CD4-positive, alpha-beta T cell (primary cell): ENCODE measurements at regions not wholly inside any gene's neighbourhood (a gene's known extent, or its start where the extent isn't known, plus 50 kb on each side); places are given as distances from the start of the nearest gene placed in this dataset.

Experiments
- ATAC-seq: fragments of 200-7000 bp; cut with Tn5 transposase; one replicate; pipeline ENCODE4 v1.10.0; 2022; ENCODE audit warnings: mild to moderate bottlenecking; ENCODE audit not compliant: poor library complexity
- CTCF ChIA-PET: fragments of 350-600 bp; sonication (Branson Sonifier 250); formaldehyde crosslinking; loops from one replicate; lab custom pipeline; 2021; ENCODE audit warnings: antibody characterized with exemption, inconsistent platforms; lab: Charles Lee
- POLR2A ChIA-PET: fragments of 350-600 bp; sonication (Branson Sonifier 250); formaldehyde crosslinking; loops from one replicate; lab custom pipeline; 2021; ENCODE audit warnings: antibody characterized with exemption, inconsistent platforms; lab: Charles Lee
- DNase-seq, 14 experiments: peaks; one replicate each; pipeline ENCODE4 v3.0.0-alpha.2; 2013 to 2020; ENCODE audit warnings: mixed read lengths in 2 of 14
- H3K27ac ChIP-seq, 2 donors: one replicate each; pipeline versions ENCODE4 v1.5.1 to v1.7.0; 2013; ENCODE audit warnings: low read length in 2 of 2, low read depth in 1 of 2, mild to moderate bottlenecking in 1 of 2
- H3K27me3 ChIP-seq, 2 experiments: 1 replicate in 1 of 2; 2 replicates in 1 of 2; pipeline versions ENCODE4 v1.6.1 to v1.7.0; 2013; ENCODE audit warnings: low read length in 2 of 2, control low read depth in 1 of 2, mild to moderate bottlenecking in 1 of 2, moderate library complexity in 1 of 2; ENCODE audit not compliant: insufficient read depth in 2 of 2, control insufficient read depth in 1 of 2
- H3K36me3 ChIP-seq: one replicate; pipeline ENCODE4 v1.6.1; 2013; ENCODE audit warnings: low read length, control low read depth; ENCODE audit not compliant: insufficient read depth
- H3K4me1 ChIP-seq: one replicate; pipeline ENCODE4 v1.6.1; 2013; ENCODE audit warnings: low read length, control low read depth; ENCODE audit not compliant: insufficient read depth
- H3K4me3 ChIP-seq: one replicate; pipeline ENCODE4 v1.5.1; 2013; ENCODE audit warnings: mild to moderate bottlenecking, low read length, moderate library complexity
- H3K9me3 ChIP-seq, 2 experiments: 1 replicate in 1 of 2; 2 replicates in 1 of 2; pipeline versions ENCODE4 v1.6.1 to v1.7.0; 2013; ENCODE audit warnings: low read length in 2 of 2, mild to moderate bottlenecking in 2 of 2, control low read depth in 1 of 2, moderate library complexity in 1 of 2; ENCODE audit not compliant: control insufficient read depth in 1 of 2, insufficient read depth in 1 of 2
- H3K27ac Mint-ChIP-seq: one replicate; pipeline ENCODE4 v1.8.0; 2020; ENCODE audit warnings: mixed read lengths
- H3K27me3 Mint-ChIP-seq: one replicate; pipeline ENCODE4 v1.8.0; 2021; ENCODE audit warnings: mixed read lengths
- H3K36me3 Mint-ChIP-seq: one replicate; pipeline ENCODE4 v1.8.0; 2021; ENCODE audit warnings: low read depth, mixed read lengths
- H3K4me1 Mint-ChIP-seq: one replicate; pipeline ENCODE4 v1.8.0; 2021; ENCODE audit warnings: low read depth, mixed read lengths
- H3K4me3 Mint-ChIP-seq: one replicate; pipeline ENCODE4 v1.8.0; 2020; ENCODE audit warnings: mild to moderate bottlenecking, mixed read lengths
- H3K9me3 Mint-ChIP-seq: one replicate; pipeline ENCODE4 v1.8.0; 2020; ENCODE audit warnings: mixed read lengths
- intact Hi-C, 2 experiments: fragments of 100-400 bp; cut with DNase I in 1 of 2; cut with micrococcal nuclease in 1 of 2; formaldehyde crosslinking; loops; one replicate each; pipeline versions ENCODE4 v1.15.1 to v1.9.0; 2023 to 2025; cut with DNase I, micrococcal nuclease
- TF ChIP-seq, protein P1 (sequence below): fragments of 200-600 bp; IDR thresholded peaks from one replicate; pipeline ENCODE4 v1.8.0; 2022; ENCODE audit warnings: antibody characterized with exemption, mild to moderate bottlenecking

DNA sequence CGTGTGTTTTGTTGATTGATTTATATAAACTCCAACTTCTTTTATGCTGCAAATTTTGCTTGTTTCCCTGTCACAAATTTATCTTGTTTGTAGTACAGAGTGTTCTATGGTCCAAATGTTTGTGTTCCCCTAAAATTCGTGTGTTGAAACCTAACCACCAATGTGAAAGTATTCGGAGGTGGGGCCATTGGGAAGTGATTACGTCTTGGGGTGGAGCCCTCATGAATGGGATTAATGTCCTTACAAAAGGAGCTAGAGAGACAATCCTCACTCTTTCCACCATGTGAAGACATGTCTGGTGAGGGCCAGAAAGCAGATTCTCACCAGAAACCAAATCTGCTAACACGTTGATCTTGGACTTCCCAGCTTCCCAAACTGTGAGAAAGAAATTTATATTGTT, 262.0 kb downstream of the MAN2A1 start:
- DNase-seq: no peak
- ATAC-seq: no peak
- H3K36me3 ChIP-seq: no peaks in the 10 kb centered on the region
- H3K4me3 ChIP-seq: no peak overlapping the region
- H3K4me1 ChIP-seq: no peaks in the 10 kb centered on the region
- ChIA-PET CTCF (no interaction called here), POLR2A (no interaction called here)
- H3K36me3 Mint-ChIP-seq: no peaks in the 10 kb centered on the region
- H3K9me3 Mint-ChIP-seq: no peaks in the 10 kb centered on the region
- no peak overlapping the region for H3K4me3 Mint-ChIP-seq
- H3K27me3 ChIP-seq: no peaks in the 10 kb centered on the region
- no peak overlapping the region for H3K27ac Mint-ChIP-seq
- H3K27me3 Mint-ChIP-seq: no peaks in the 10 kb centered on the region
- TF ChIP-seq, protein P1, sequence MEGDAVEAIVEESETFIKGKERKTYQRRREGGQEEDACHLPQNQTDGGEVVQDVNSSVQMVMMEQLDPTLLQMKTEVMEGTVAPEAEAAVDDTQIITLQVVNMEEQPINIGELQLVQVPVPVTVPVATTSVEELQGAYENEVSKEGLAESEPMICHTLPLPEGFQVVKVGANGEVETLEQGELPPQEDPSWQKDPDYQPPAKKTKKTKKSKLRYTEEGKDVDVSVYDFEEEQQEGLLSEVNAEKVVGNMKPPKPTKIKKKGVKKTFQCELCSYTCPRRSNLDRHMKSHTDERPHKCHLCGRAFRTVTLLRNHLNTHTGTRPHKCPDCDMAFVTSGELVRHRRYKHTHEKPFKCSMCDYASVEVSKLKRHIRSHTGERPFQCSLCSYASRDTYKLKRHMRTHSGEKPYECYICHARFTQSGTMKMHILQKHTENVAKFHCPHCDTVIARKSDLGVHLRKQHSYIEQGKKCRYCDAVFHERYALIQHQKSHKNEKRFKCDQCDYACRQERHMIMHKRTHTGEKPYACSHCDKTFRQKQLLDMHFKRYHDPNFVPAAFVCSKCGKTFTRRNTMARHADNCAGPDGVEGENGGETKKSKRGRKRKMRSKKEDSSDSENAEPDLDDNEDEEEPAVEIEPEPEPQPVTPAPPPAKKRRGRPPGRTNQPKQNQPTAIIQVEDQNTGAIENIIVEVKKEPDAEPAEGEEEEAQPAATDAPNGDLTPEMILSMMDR: no peak
- intact Hi-C loops: no loop called here
- no peaks in the 10 kb centered on the region for H3K9me3 ChIP-seq
- H3K27ac ChIP-seq: no peak overlapping the region
- H3K4me1 Mint-ChIP-seq: peaks cover 4% of the 10 kb centered on the region

GRCh38 chr5:109953761-109954160, 264.0 kb downstream of the MAN2A1 start:
- Mint-ChIP-seq H3K27ac (no peak overlapping the region), H3K36me3 (no peaks in the 10 kb centered on the region), H3K9me3 (no peaks in the 10 kb centered on the region), H3K4me3 (no peak overlapping the region), H3K27me3 (no peaks in the 10 kb centered on the region), H3K4me1 (peaks cover 8% of the 10 kb centered on the region)
- Histone ChIP-seq H3K4me1 (no peaks in the 10 kb centered on the region), H3K27me3 (no peaks in the 10 kb centered on the region), H3K9me3 (no peaks in the 10 kb centered on the region), H3K27ac (no peak overlapping the region), H3K36me3 (no peaks in the 10 kb centered on the region), H3K4me3 (no peak overlapping the region)
- ATAC-seq (no peak), DNase-seq (no peak)
- POLR2A ChIA-PET: interaction anchor here (0.8 kb wide), 1 partner anchor 10 kb away, joined by 3 read pairs; no protein-coding TSS in a partner anchor
- CTCF ChIA-PET: no interaction called here
- intact Hi-C loops: no loop called here
- TF ChIP-seq, protein P1: no peak

DNA sequence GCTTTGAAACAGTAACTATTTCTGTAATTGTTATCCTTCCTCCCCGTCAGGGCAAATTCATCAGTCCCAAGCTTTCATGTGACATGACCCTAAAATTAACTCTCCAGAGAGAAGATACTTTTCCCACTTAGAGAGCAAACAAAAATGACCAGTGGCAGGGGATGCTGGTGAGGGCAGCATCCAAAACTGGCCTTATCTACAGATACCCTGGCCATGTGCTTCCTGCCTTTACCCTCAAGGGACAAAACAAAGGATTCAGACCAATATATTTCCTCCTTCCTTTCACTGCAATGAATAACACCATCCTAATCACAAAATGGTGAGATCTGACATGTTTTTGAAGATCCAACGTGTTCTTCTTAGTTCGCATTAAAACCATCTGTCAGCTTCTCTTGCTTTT, 267.2 kb downstream of the MAN2A1 start:
- Mint-ChIP-seq H3K36me3 (no peaks in the 10 kb centered on the region), H3K27me3 (no peaks in the 10 kb centered on the region), H3K4me3 (no peak overlapping the region), H3K9me3 (no peaks in the 10 kb centered on the region), H3K4me1 (peaks cover 13% of the 10 kb centered on the region), H3K27ac (no peak overlapping the region)
- intact Hi-C loops: no loop called here
- ChIA-PET CTCF (no interaction called here), POLR2A (no interaction called here)
- Histone ChIP-seq H3K9me3 (no peaks in the 10 kb centered on the region), H3K27me3 (no peaks in the 10 kb centered on the region), H3K36me3 (no peaks in the 10 kb centered on the region), H3K4me3 (no peak overlapping the region), H3K27ac (no peak overlapping the region), H3K4me1 (no peaks in the 10 kb centered on the region)
- TF ChIP-seq, protein P1: no peak
- ATAC-seq (no peak), DNase-seq (no peak)
